OCI-LY1 (cell line): ENCODE measurements at regions not wholly inside any gene's neighbourhood (a gene's known extent, or its start where the extent isn't known, plus 50 kb on each side); places are given as distances from the start of the nearest gene placed in this dataset.
"Not testable (repeated sequence)": the region's sequence is repeated elsewhere in the genome, so short reads cannot be mapped to it uniquely, and the experiment has no call there.

Experiments used
- CTCF ChIP-seq: fragments of 200-600 bp; sonication (generic), shearing (Covaris generic); IDR thresholded peaks from 2 replicates; pipeline ENCODE4 v1.5.1; 2017; ENCODE audit warnings: mild to moderate bottlenecking, antibody characterized with exemption, low read length, moderate library complexity, mixed read lengths
- EZH2 ChIP-seq: fragments of 200-600 bp; sonication (generic), shearing (Covaris generic); IDR thresholded peaks from 2 replicates; pipeline ENCODE4 v1.8.0; 2017; ENCODE audit warnings: borderline replicate concordance, mixed run types, mild to moderate bottlenecking, antibody characterized with exemption, low read length, moderate library complexity, mixed read lengths

GRCh38 chr21:38640355-38640742, 142.1 kb upstream of the ERG start:
- TF ChIP-seq CTCF, EZH2: not testable (repeated sequence)
